ENCODE measurements at regions not wholly inside any gene's neighbourhood (a gene's known extent, or its start where the extent isn't known, plus 50 kb on each side); places are given as distances from the start of the nearest gene placed in this dataset.
"Not testable (repeated sequence)": the region's sequence is repeated elsewhere in the genome, so short reads cannot be mapped to it uniquely, and the experiment has no call there.

DNA sequence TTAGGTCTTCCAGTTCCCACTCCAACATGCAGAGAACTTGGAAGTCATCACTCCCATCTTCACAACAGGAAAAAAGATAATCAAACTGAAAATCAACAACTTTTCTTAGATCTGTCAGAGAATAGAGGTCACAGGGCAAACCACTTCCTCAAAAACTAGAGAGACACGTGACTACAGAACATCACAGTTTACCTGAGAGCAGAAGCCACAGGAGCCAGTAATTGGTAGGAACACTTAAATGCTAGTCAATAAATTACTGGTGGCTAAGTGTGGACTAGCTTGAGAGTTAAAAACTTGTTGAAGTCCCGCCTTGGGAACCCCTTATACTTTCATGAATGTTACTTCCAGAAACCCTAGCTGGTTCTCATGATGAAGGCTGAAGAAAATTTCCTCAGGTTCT lies 81.1 kb downstream of the THSD1 start:
- DNase-seq (ENCODE audit: low read depth in 2 of 3, low spot score in 2 of 3), result not testable (repeated sequence)

DNA sequence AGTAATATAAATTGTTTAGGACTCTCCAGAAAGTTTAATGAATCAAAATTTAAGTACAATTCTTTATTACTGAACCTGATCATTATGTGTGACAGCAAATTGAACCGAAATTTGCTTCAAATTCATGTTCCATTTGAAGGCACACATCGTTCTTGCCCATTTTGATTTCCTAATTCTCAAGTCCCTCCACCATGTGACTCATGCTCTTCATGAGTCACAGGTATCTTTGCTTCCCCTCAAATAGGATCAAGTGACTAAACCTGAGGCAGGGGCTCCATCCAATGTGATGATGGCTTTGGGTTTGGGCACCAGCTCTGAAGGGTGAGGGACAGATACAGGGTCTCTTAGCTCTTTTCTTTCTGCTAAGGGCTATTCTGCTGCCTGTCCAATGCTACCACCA lies 86.1 kb downstream of the THSD1 start:
- no peak for DNase-seq (ENCODE audit: low read depth in 2 of 3, low spot score in 2 of 3)

DNA sequence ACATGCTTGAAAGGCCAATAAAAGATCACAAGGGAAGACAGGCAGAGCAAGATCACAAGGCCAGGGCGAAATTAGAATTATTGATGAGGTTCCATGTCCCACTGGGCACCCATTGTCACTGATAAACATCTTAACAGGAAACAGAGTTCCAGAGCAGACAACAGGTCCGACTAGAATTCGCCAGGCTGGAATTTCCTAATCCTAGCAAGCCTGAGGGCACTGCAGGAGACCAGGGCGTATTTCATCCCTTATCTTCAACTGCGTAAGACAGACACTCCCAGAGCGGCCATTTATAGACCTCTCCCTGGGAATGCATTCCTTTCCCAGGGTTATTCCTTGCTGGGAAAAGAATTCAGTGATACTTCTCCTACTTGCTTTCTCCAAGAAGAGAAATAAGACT lies 96.1 kb downstream of the THSD1 start:
- DNase-seq (ENCODE audit: low read depth in 2 of 3, low spot score in 2 of 3), result not testable (repeated sequence)

DNA sequence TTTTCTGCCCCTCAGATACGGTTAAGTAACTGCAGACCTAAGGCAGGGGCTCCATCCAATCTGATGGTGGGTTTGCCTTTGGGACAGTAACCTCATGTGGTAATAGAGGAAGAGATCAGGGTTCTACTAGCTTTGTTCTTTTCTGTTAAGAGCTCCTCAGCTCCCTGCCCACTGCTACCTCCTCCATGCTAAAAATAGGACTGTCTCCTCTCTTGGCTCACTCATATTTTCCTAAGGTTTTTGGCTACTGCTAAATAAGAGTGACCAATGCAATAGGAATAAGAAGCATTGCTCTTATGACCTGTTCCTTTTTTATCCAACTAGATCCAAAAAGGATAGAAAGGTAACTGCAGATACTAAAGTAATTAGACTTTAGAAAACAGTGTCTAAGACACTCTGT lies 99.6 kb downstream of the THSD1 start:
- DNase-seq (ENCODE audit: low read depth in 2 of 3, low spot score in 2 of 3), result not testable (repeated sequence)

DNA sequence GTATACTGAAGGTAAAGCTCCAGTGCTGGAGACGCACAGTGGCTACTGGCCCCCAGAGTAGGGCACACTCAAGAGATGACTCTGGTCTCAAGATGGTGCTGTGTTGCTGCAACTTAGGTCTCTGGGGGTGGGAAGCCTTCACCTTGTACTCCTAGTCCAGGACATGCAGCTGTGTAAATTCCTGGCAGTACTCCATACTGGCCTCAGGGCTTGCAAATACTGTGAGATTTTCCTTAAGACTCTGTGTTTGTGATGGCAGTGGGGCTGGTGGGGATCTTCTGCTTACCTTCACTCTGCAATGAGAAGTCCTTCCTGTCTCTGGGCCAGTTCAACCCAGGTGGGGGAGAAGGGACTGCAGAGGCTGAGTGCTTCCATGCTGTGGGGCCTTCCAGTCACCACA lies 102.9 kb downstream of the THSD1 start:
- not testable (repeated sequence) for DNase-seq (ENCODE audit: low read depth in 2 of 3, low spot score in 2 of 3)

DNA sequence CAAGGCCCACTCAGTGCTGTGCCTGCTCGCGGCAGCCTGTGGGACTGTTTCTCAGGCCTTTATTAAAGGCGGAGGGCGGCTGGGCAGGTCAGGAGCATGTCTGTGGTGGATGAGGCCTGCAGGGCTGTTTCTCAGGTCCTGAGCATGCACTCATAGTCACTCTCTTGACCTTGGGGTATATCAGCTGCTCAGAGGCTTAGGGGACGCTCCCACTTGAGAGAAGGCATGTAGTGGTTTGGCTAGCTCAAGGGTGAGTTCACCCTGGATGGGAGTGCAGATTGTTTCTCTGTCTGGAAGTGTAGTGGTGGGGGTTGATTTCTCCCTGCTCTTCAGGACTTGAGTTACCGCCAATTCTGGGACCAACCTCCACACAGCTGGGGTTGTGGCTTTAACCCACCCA lies 103.3 kb downstream of the THSD1 start:
- not testable (repeated sequence) for DNase-seq (ENCODE audit: low read depth in 2 of 3, low spot score in 2 of 3)

DNA sequence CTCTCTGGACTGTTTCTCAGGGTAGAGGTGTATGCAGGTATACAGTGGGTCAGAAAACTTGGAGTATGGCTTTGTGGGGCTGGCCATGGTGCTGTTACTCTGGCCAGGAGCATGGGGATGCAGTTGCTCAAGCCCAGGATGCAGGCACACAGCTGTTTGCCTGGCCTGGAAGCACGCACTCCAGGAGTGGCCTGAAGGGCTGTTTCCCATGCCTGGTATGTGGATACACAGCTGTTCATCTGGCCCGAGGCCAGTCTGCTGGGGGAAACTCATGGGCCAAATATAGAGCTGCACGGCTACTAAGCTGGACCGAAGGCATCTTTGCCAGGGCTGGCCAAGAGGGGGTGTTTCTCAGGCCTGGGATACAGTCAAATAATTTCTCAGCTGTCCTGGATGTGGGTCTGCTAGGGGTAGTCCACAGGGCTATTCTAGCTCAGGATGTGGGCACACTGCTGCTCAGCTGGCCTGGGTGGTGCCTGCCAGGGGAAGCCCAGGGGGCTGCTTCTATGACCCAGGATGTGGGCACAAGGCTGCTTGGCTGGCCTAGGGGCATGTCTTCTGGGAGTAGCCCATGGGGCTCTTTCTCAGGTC lies 104.1 kb downstream of the THSD1 start:
- DNase-seq (ENCODE audit: low read depth in 2 of 3, low spot score in 2 of 3), result not testable (repeated sequence)

DNA sequence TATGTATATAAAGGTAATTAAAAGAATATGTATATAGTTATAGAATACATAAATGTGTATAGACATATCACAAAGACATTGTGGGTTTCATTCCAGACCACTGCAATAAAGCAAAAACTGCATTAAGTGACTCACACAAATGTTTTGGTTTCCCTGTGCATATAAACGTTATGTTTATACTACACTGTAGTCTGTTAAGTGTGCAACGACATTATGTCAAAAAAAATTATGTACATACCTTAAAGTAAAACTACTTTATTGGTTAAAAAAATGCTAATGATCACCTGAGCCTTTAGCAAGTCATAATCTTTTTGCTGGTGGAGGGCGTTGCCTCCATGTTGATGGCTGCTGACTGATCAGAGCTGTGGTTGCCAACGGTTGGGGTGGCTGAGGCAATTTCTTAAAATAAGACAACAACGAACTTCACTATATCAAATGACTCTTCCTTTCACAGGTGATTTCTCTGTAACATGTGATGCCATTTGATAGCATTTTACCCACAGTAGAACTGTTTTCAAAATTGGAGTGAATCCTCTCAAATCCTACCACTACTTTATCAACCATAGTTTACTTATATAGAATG lies 107.8 kb downstream of the THSD1 start:
- not testable (repeated sequence) for DNase-seq (ENCODE audit: low read depth in 2 of 3, low spot score in 2 of 3)

DNA sequence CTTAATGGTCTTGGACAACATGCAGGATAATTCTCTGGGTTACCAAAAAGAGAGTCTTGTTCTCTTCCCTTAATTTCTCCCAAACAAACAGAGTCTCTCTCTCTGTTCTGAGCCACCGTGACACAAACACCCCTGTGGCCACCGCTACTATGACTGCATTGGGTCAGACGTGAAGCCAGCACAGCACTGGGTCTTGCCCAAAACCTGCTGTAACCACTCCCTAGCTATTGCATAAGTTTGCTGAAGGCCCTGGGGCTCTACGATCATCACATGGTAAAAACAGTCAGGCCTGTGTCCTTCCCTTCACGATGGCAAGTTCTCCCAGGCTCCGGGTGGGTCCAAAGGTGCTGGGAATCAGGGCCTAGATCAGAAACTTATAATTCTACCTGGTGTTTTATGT lies 117.1 kb downstream of the THSD1 start:
- DNase-seq (ENCODE audit: low read depth in 2 of 3, low spot score in 2 of 3), result not testable (repeated sequence)

DNA sequence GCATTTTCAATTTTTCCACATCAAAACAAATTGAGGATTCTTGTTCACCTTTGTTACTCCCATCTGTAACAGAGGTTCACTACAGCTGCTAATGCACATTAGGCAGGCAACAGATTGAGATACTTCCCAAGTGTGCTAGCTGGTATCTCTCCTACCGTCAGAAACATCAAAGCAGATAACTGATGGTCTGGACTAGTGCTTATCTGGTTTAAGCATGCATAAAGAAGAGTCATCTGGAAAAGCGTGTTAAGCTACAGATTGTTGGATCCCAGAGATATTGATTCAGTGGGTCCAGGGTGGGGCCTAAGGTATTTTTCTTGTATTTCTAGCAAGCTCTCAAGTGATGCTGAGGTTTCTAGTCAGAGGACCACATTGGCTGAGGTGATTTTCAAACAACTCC lies 122.0 kb upstream of the NEK3 start:
- DNase-seq (ENCODE audit: low read depth in 2 of 3, low spot score in 2 of 3), result not testable (repeated sequence)

DNA sequence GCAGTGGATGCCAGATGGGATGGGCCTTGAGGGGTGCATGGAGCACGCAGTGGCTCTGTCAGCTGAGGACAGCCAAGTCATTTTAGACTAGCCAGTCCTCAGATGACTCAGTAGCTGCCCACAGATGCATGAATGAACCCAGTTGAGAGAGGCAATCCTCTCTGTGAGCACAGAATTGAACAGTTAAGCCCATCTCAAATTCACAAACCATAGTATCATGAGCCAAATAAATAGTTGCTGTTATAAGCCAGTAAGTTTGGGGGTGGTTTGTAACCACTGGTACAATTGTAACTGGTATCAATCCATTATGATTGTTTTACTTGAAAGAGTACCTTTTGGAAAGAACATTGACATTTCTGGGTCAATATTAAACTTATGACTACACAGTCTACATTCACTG lies 120.0 kb upstream of the NEK3 start:
- DNase-seq (ENCODE audit: low read depth in 2 of 3, low spot score in 2 of 3), result not testable (repeated sequence)

DNA sequence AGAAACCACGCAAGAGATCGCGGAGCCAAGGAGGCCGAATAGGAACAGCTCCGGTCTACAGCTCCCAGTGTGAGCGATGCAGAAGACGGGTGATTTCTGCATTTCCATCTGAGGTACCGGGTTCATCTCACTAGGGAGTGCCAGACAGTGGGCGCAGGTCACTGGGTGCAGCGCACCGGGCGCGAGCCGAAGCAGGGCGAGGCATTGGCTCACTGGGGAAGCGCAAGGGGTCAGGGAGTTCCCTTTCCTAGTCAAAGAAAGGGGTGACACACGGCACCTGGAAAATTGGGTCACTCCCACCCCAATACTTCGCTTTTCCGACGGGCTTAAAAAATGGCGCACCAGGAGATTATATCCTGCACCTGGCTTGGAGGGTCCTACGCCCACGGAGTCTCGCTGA lies 94.9 kb upstream of the NEK3 start:
- DNase-seq (ENCODE audit: low read depth in 2 of 3, low spot score in 2 of 3), result not testable (repeated sequence)

DNA sequence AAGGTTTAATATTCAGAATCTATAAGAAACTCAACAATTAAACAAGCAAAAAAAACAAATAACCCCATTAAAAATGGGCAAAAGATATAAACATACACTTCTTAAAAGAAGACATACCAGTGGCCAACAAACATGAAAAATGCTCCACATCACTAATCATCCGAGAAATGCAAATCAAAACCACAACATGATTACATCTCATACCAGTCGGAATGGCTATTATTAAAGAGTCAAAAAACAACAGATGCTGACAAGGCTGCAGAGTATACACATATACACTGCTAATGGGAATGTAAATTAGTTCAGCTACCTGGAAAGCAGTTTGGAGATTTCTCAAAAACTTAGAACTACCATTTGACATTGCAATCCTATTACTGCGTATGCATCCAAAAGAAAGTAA lies 81.4 kb upstream of the NEK3 start:
- not testable (repeated sequence) for DNase-seq (ENCODE audit: low read depth in 2 of 3, low spot score in 2 of 3)

DNA sequence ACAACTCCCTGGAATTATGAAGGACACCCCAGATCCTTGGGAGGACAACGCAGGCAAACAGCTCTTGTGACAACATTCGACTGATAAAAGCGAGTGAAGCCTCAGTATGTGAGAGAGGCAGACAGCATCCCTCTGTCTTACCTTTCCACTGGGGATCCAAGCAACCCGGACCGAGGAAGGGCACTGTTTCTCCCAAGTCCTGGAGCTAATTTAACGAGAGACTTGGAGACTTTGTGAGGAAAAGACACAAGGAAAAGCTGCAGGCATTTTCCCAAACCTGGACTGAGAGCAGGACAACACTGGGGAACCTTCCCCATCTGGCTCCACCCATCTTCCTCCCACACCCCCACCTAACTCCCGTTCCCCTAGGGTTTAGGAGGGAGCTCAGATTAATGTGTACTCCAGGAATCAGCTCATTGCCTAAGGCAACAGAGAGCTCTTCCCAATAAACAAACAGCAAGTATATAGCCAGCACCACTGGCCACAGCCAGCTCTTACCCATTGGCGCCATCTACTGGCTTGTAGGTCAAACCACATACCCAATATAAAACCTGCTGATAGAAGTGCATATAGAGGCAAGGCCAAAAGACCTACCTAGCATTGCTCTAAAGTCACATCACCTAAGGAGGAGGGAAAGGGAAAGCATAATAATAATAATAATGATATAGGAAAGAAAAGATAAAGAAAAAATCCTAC lies 76.7 kb upstream of the NEK3 start:
- peak; percentile 18 to 80 (median 65) for DNase-seq (ENCODE audit: low read depth in 2 of 3, low spot score in 2 of 3)

DNA sequence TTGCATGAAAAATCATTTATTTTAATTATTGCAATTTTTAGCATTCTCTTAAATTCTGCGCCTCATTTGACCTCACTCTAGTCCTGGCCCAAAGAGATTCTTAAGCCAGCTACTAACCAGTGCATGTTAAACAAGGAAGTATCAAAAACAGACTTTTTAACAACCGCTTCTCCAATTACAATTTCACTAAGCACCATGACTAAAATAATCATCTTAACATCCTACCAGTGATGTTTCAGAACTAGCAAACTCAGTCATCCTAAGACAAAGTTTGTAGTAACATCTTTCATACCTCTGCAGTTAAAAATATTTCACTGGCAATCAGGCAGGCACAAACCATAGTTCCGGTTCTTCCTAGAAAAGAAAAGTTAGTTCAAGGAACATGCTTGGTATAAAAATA lies 75.5 kb upstream of the NEK3 start:
- DNase-seq (ENCODE audit: low read depth in 2 of 3, low spot score in 2 of 3), result not testable (repeated sequence)

DNA sequence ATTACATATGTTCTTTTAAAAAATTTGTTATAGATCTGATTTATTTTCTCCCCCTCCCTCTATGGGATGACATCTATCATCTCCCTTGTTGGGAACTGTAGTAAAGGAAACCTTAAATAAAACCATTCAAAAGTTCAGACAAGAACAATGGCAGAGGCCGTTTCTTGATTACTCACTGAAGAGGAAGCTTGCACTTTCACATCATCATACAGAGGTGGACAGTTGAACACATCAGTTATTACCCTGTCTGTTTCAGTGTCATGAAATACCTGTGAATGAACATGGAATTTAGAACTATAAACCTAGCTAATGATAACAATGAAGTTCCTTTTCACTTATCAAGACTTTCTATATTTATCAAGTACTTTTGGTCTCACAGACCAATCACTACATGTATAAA lies 63.7 kb upstream of the NEK3 start:
- not testable (repeated sequence) for DNase-seq (ENCODE audit: low read depth in 2 of 3, low spot score in 2 of 3)

DNA sequence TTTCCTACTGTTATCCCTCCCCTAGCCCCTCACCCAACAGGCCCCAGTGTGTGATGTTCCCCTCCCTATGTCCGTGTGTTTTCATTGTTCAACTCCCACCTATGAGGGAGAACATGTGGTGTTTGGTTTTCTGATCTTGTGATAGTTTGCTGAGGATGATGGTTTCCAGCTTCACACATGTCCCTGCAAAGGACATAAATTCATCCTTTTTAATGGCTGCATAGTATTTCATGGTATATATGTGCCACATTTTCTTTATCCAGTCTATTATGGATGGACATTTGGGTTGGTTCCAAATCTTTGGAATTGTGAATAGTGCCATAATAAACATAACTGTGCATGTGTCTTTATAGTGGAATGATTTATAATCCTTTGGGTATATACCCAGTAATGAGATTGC lies 54.5 kb upstream of the NEK3 start:
- DNase-seq (ENCODE audit: low read depth in 2 of 3, low spot score in 2 of 3), result not testable (repeated sequence)

DNA sequence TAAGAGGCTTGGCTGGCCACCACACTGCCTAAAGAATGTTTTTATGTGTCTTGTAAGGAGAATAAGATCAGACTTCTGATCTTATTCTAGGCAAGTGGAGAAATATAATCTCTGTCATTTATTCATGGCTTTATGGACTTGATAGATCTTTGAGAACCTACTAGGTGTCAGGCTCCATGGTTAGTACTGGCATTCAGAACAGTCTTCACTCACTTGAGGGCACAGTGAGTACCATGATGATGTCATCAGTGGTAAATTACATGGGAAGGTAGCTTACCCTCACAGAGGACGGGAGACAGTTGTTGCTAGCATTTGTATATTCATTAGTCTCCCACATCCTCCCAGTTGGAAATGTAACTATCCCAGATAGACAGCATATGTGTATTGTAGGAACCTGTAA lies 53.5 kb upstream of the NEK3 start:
- not testable (repeated sequence) for DNase-seq (ENCODE audit: low read depth in 2 of 3, low spot score in 2 of 3)

DNA sequence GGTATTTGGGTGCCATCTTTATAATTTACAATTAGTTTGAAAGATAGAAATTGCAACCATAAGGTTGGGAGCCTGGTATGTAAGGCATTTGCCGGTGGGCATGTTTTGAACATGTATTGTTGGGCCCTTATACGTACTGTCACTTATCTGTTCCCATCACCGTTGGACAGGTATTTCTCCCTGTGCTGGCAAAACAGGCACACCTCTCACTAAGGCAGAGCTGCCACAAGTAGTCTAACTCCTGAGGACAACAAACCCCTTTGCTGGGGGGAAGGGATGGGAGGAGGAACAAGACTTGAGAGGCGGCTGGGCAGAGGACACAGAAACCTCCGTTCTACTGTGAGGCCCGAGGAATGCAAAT lies 52.0 kb upstream of the NEK3 start:
- DNase-seq (ENCODE audit: low read depth in 2 of 3, low spot score in 2 of 3), result not testable (repeated sequence)

DNA sequence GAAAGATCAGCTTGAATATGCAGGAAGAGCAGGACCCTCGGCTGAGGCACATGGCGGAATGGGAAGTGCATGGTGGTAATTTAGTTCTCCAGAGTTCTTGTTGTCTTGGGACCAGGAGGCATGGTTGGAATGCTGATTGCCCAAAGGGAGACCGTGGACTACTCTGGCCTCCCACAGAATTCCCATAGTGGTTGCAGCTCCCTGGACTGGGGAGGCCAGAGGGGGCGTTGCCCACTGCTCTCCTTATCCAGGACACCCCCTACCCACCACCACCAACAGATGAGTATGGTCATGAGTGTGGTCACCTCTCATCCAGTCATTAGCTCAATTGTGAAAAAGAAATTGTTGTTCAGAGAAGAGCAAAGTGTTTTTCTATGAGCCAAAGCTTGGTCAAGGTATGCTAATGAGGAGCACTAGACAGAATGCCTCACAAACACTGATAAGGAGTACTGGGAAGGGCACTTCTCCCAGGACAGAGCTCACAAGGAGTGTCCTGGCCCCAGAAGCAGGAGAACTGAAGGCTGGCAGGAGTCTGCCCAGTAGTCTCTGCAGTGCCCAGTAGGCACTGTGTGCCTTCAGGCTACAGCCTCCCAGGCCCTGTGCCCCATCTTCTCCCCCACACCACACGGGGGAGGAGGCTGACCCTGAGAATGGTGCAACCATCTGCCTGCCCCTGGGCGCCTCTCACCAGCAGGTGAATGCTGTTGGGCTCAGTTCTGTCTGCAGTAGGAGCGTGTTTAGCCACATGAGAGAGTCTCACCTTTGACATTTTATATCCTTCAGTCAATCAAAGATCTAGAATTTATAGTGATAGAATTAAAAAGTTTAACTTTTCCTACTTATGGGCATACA lies 51.4 kb upstream of the NEK3 start:
- not testable (repeated sequence) for DNase-seq (ENCODE audit: low read depth in 2 of 3, low spot score in 2 of 3)

All from hematopoietic multipotent progenitor cell (in vitro differentiated cells).